OCI-LY1 (cell line): ENCODE measurements at regions not wholly inside any gene's neighbourhood (a gene's known extent, or its start where the extent isn't known, plus 50 kb on each side); places are given as distances from the start of the nearest gene placed in this dataset.

Experiments
- EZH2 ChIP-seq: fragments of 200-600 bp; sonication (generic), shearing (Covaris generic); IDR thresholded peaks from 2 replicates; pipeline ENCODE4 v1.8.0; 2017; ENCODE audit warnings: borderline replicate concordance, mixed run types, mild to moderate bottlenecking, antibody characterized with exemption, low read length, moderate library complexity, mixed read lengths
- TF ChIP-seq, protein P1 (sequence below): fragments of 200-600 bp; sonication (generic), shearing (Covaris generic); IDR thresholded peaks from 2 replicates; pipeline ENCODE4 v1.5.1; 2017; ENCODE audit warnings: mild to moderate bottlenecking, antibody characterized with exemption, low read length, moderate library complexity, mixed read lengths

GRCh38 chr3:118536764-118537163 is 497.9 kb downstream of the IGSF11 start:
- TF ChIP-seq, protein P1, sequence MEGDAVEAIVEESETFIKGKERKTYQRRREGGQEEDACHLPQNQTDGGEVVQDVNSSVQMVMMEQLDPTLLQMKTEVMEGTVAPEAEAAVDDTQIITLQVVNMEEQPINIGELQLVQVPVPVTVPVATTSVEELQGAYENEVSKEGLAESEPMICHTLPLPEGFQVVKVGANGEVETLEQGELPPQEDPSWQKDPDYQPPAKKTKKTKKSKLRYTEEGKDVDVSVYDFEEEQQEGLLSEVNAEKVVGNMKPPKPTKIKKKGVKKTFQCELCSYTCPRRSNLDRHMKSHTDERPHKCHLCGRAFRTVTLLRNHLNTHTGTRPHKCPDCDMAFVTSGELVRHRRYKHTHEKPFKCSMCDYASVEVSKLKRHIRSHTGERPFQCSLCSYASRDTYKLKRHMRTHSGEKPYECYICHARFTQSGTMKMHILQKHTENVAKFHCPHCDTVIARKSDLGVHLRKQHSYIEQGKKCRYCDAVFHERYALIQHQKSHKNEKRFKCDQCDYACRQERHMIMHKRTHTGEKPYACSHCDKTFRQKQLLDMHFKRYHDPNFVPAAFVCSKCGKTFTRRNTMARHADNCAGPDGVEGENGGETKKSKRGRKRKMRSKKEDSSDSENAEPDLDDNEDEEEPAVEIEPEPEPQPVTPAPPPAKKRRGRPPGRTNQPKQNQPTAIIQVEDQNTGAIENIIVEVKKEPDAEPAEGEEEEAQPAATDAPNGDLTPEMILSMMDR = no peak
- TF ChIP-seq EZH2 = no peak
